ENCODE measurements at regions not wholly inside any gene's neighbourhood (a gene's known extent, or its start where the extent isn't known, plus 50 kb on each side); places are given as distances from the start of the nearest gene placed in this dataset.

DNA sequence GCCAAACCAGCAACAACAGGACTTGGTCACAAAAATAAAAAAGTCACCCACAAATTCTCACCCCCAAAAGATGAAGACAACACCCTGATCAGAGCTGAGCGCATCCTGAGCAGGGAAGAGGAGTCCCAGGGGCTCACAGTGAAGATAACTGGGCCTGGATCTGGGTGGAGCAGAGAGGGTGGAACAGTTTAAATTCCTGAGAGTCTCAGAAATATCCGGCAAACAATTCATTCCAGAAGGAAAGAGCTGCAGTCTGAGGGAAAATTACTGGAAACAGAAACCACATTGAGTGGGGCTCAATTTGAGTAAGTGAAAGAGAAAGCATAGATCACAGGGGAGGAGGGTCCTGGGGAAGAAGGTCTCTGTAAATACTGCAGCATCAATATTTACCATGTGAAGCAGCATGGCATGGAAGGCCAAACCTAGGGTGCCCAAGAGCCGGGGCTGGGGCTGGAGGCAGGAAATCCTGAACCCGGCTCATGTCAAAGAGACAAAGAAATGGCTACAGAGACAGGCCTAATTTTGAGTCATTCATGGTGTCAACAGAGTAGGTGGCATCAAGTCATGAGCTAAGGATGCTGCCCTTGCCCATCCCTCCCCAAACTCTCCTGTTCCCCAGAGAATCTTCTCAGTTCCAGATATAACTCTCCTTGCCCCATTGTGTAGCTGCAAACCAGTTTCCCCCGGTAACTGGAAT is 61.4 kb upstream of the ZBTB7C start:
- TF ChIP-seq YY1 (IDR thresholded peaks at IDR 0.05; ENCODE audit: insufficient read depth, insufficient read length) (no peak), ZNF274 (IDR thresholded peaks at IDR 0.05; ENCODE audit: low read depth, low read length) (no peak), SUZ12 (IDR thresholded peaks at IDR 0.05; ENCODE audit: extremely low read depth, insufficient read depth, insufficient read length) (no peak)
